Activated T-cell treated with anti-CD3 and anti-CD28 coated beads for 24 hours (primary cell): ENCODE measurements at regions not wholly inside any gene's neighbourhood (a gene's known extent, or its start where the extent isn't known, plus 50 kb on each side); places are given as distances from the start of the nearest gene placed in this dataset.

Experiments
- DNase-seq: peaks from one replicate; pipeline ENCODE4 v3.0.0-alpha.2; 2020; ENCODE audit warnings: low read depth

GRCh38 chr5:153130296-153130695 lies 360.2 kb upstream of the GRIA1 start:
- DNase-seq = no peak

- no peak for DNase-seq
These were observed 355.1 kb upstream of the GRIA1 start for GRCh38 chr5:153135411-153135810.

- DNase-seq = no peak
These were observed 353.4 kb upstream of the GRIA1 start for GRCh38 chr5:153136910-153137614.

- no peak for DNase-seq
These were observed 342.4 kb upstream of the GRIA1 start for GRCh38 chr5:153147891-153148623.

- no peak for DNase-seq
These were observed 341.9 kb upstream of the GRIA1 start for GRCh38 chr5:153148624-153148976.

GRCh38 chr5:153151558-153151957 lies 338.9 kb upstream of the GRIA1 start:
- no peak for DNase-seq

- DNase-seq = no peak
These were observed 337.4 kb upstream of the GRIA1 start for GRCh38 chr5:153153086-153153485.

- no peak for DNase-seq
These were observed 333.3 kb upstream of the GRIA1 start for GRCh38 chr5:153157156-153157555.

GRCh38 chr5:153158608-153159007 lies 331.9 kb upstream of the GRIA1 start:
- no peak for DNase-seq

- no peak for DNase-seq
These were observed 330.9 kb upstream of the GRIA1 start for GRCh38 chr5:153159616-153160015.

GRCh38 chr5:153168241-153168640 lies 322.2 kb upstream of the GRIA1 start:
- no peak for DNase-seq

- DNase-seq = no peak
These were observed 303.0 kb upstream of the GRIA1 start for GRCh38 chr5:153187503-153187902.

- DNase-seq = no peak
These were observed 284.1 kb upstream of the GRIA1 start for GRCh38 chr5:153206361-153206760.

- DNase-seq = no peak
These were observed 281.5 kb upstream of the GRIA1 start for GRCh38 chr5:153209016-153209415.

GRCh38 chr5:153209687-153210086 lies 280.8 kb upstream of the GRIA1 start:
- no peak for DNase-seq

GRCh38 chr5:153211076-153211475 lies 279.4 kb upstream of the GRIA1 start:
- DNase-seq = no peak

GRCh38 chr5:153212471-153212870 lies 278.0 kb upstream of the GRIA1 start:
- DNase-seq = no peak

- no peak for DNase-seq
These were observed 267.5 kb upstream of the GRIA1 start for GRCh38 chr5:153222936-153223335.

- no peak for DNase-seq
These were observed 267.1 kb upstream of the GRIA1 start for GRCh38 chr5:153223376-153223775.

- no peak for DNase-seq
These were observed 265.8 kb upstream of the GRIA1 start for GRCh38 chr5:153224651-153225050.

GRCh38 chr5:153233933-153234332 lies 256.5 kb upstream of the GRIA1 start:
- DNase-seq = no peak

GRCh38 chr5:153236319-153236718 lies 254.2 kb upstream of the GRIA1 start:
- no peak for DNase-seq

GRCh38 chr5:153237671-153238332 lies 252.7 kb upstream of the GRIA1 start:
- DNase-seq = no peak
